ENCODE measurements at regions not wholly inside any gene's neighbourhood (a gene's known extent, or its start where the extent isn't known, plus 50 kb on each side); places are given as distances from the start of the nearest gene placed in this dataset.

- peaks cover 2% of the 10 kb centered on the region for H3K9me3 ChIP-seq (ENCODE audit: insufficient read depth, low read depth, low read length)
- no peak overlapping the region for H3K27ac ChIP-seq (ENCODE audit: low read depth, low read length)
- no peaks in the 10 kb centered on the region for H3K79me2 ChIP-seq (ENCODE audit: control insufficient read depth, insufficient read depth, low read length, poor library complexity)
- H2BK12ac ChIP-seq (ENCODE audit: low read length), result no peak overlapping the region
- H3K79me1 ChIP-seq (ENCODE audit: low read length), result no peaks in the 10 kb centered on the region
- no peak overlapping the region for H4K91ac ChIP-seq (ENCODE audit: low read depth, low read length)
- H2AK5ac ChIP-seq (ENCODE audit: low read length), result no peak overlapping the region
- H2BK120ac ChIP-seq (ENCODE audit: insufficient read depth, low read length, poor library complexity), result no peak overlapping the region
- no peak overlapping the region for H3K4me3 ChIP-seq (ENCODE audit: low read depth, low read length)
- no peak overlapping the region for H3K4me2 ChIP-seq (ENCODE audit: low read length)
- no peak overlapping the region for H2AFZ ChIP-seq (ENCODE audit: insufficient read depth, low read length, poor library complexity)
- no peak for DNase-seq
- no peak overlapping the region for H3K23ac ChIP-seq (ENCODE audit: low read length)
- H4K8ac ChIP-seq (ENCODE audit: low read depth, low read length), result no peak overlapping the region
- H3K36me3 ChIP-seq (ENCODE audit: control insufficient read depth in 1 of 2, insufficient read depth in 2 of 2, low read length in 2 of 2), result no peaks in the 10 kb centered on the region
- no peak overlapping the region for H2BK5ac ChIP-seq (ENCODE audit: low read depth, low read length, poor library complexity)
- no peak overlapping the region for H4K12ac ChIP-seq (ENCODE audit: low read depth, low read length)
- H3K18ac ChIP-seq (ENCODE audit: low read length), result no peak overlapping the region
- H3K4ac ChIP-seq (ENCODE audit: low read depth, low read length), result no peak overlapping the region
- H3K14ac ChIP-seq (ENCODE audit: low read length), result no peak overlapping the region
- no peaks in the 10 kb centered on the region for H3K27me3 ChIP-seq (ENCODE audit: insufficient read depth, low read length)
- no peaks in the 10 kb centered on the region for H3K4me1 ChIP-seq (ENCODE audit: control insufficient read depth in 1 of 2, insufficient read depth in 2 of 2, low read length in 2 of 2)
- no peak overlapping the region for H3K9ac ChIP-seq (ENCODE audit: low read length)
Measured at GRCh38 chr4:14792702-14793227, 209.5 kb upstream of the CPEB2 start.

- Histone ChIP-seq H2BK120ac (ENCODE audit: insufficient read depth, low read length, poor library complexity) (no peak overlapping the region), H3K9ac (ENCODE audit: low read length) (no peak overlapping the region), H4K12ac (ENCODE audit: low read depth, low read length) (no peak overlapping the region), H3K79me2 (ENCODE audit: control insufficient read depth, insufficient read depth, low read length, poor library complexity) (no peaks in the 10 kb centered on the region), H3K18ac (ENCODE audit: low read length) (no peak overlapping the region), H2BK5ac (ENCODE audit: low read depth, low read length, poor library complexity) (no peak overlapping the region), H2AFZ (ENCODE audit: insufficient read depth, low read length, poor library complexity) (no peak overlapping the region), H4K91ac (ENCODE audit: low read depth, low read length) (no peak overlapping the region), H4K8ac (ENCODE audit: low read depth, low read length) (no peak overlapping the region), H3K4ac (ENCODE audit: low read depth, low read length) (no peak overlapping the region), H3K36me3 (ENCODE audit: control insufficient read depth in 1 of 2, insufficient read depth in 2 of 2, low read length in 2 of 2) (no peaks in the 10 kb centered on the region), H2BK12ac (ENCODE audit: low read length) (no peak overlapping the region), H3K9me3 (ENCODE audit: insufficient read depth, low read depth, low read length) (peaks cover 6% of the 10 kb centered on the region), H3K27ac (ENCODE audit: low read depth, low read length) (no peak overlapping the region), H3K4me1 (ENCODE audit: control insufficient read depth in 1 of 2, insufficient read depth in 2 of 2, low read length in 2 of 2) (no peaks in the 10 kb centered on the region), H3K4me2 (ENCODE audit: low read length) (no peak overlapping the region), H3K79me1 (ENCODE audit: low read length) (no peaks in the 10 kb centered on the region), H3K27me3 (ENCODE audit: insufficient read depth, low read length) (no peaks in the 10 kb centered on the region), H3K4me3 (ENCODE audit: low read depth, low read length) (no peak overlapping the region), H3K14ac (ENCODE audit: low read length) (no peak overlapping the region), H3K23ac (ENCODE audit: low read length) (no peak overlapping the region), H2AK5ac (ENCODE audit: low read length) (no peak overlapping the region)
- WGBS (ENCODE audit: extremely low coverage, insufficient coverage, insufficient read length), result no CpG with 5 or more reads among the region's 2 CpGs
- no peak for DNase-seq
Measured at GRCh38 chr4:14800977-14801376, 201.3 kb upstream of the CPEB2 start.

GRCh38 chr4:14802596-14802995 lies 199.7 kb upstream of the CPEB2 start:
- H2AK5ac ChIP-seq (ENCODE audit: low read length), result no peak overlapping the region
- H3K79me2 ChIP-seq (ENCODE audit: control insufficient read depth, insufficient read depth, low read length, poor library complexity), result no peaks in the 10 kb centered on the region
- H3K4ac ChIP-seq (ENCODE audit: low read depth, low read length), result no peak overlapping the region
- H3K79me1 ChIP-seq (ENCODE audit: low read length), result no peaks in the 10 kb centered on the region
- no peak overlapping the region for H2AFZ ChIP-seq (ENCODE audit: insufficient read depth, low read length, poor library complexity)
- H2BK120ac ChIP-seq (ENCODE audit: insufficient read depth, low read length, poor library complexity), result no peak overlapping the region
- H4K8ac ChIP-seq (ENCODE audit: low read depth, low read length), result no peak overlapping the region
- no peak overlapping the region for H3K9ac ChIP-seq (ENCODE audit: low read length)
- H3K4me1 ChIP-seq (ENCODE audit: control insufficient read depth in 1 of 2, insufficient read depth in 2 of 2, low read length in 2 of 2), result no peaks in the 10 kb centered on the region
- no peak overlapping the region for H4K12ac ChIP-seq (ENCODE audit: low read depth, low read length)
- no peak overlapping the region for H2BK12ac ChIP-seq (ENCODE audit: low read length)
- no peak overlapping the region for H4K91ac ChIP-seq (ENCODE audit: low read depth, low read length)
- DNase-seq, result no peak
- H3K27me3 ChIP-seq (ENCODE audit: insufficient read depth, low read length), result no peaks in the 10 kb centered on the region
- H3K23ac ChIP-seq (ENCODE audit: low read length), result no peak overlapping the region
- no peak overlapping the region for H2BK5ac ChIP-seq (ENCODE audit: low read depth, low read length, poor library complexity)
- WGBS (ENCODE audit: extremely low coverage, insufficient coverage, insufficient read length), result no CpG with 5 or more reads among the region's 2 CpGs
- no peak overlapping the region for H3K18ac ChIP-seq (ENCODE audit: low read length)
- H3K36me3 ChIP-seq (ENCODE audit: control insufficient read depth in 1 of 2, insufficient read depth in 2 of 2, low read length in 2 of 2), result no peaks in the 10 kb centered on the region
- no peak overlapping the region for H3K4me2 ChIP-seq (ENCODE audit: low read length)
- H3K27ac ChIP-seq (ENCODE audit: low read depth, low read length), result no peak overlapping the region
- H3K14ac ChIP-seq (ENCODE audit: low read length), result no peak overlapping the region
- no peak overlapping the region for H3K4me3 ChIP-seq (ENCODE audit: low read depth, low read length)
- peaks cover 6% of the 10 kb centered on the region for H3K9me3 ChIP-seq (ENCODE audit: insufficient read depth, low read depth, low read length)

GRCh38 chr4:14807856-14808255 lies 194.4 kb upstream of the CPEB2 start:
- Histone ChIP-seq H3K9me3 (ENCODE audit: insufficient read depth, low read depth, low read length) (no peaks in the 10 kb centered on the region), H3K27me3 (ENCODE audit: insufficient read depth, low read length) (no peaks in the 10 kb centered on the region), H3K36me3 (ENCODE audit: control insufficient read depth in 1 of 2, insufficient read depth in 2 of 2, low read length in 2 of 2) (no peaks in the 10 kb centered on the region), H4K91ac (ENCODE audit: low read depth, low read length) (no peak overlapping the region), H2AFZ (ENCODE audit: insufficient read depth, low read length, poor library complexity) (no peak overlapping the region), H3K79me2 (ENCODE audit: control insufficient read depth, insufficient read depth, low read length, poor library complexity) (no peaks in the 10 kb centered on the region), H2BK5ac (ENCODE audit: low read depth, low read length, poor library complexity) (no peak overlapping the region), H3K4me2 (ENCODE audit: low read length) (no peak overlapping the region), H3K79me1 (ENCODE audit: low read length) (no peaks in the 10 kb centered on the region), H3K14ac (ENCODE audit: low read length) (no peak overlapping the region), H3K4ac (ENCODE audit: low read depth, low read length) (no peak overlapping the region), H2AK5ac (ENCODE audit: low read length) (no peak overlapping the region), H3K27ac (ENCODE audit: low read depth, low read length) (no peak overlapping the region), H3K4me1 (ENCODE audit: control insufficient read depth in 1 of 2, insufficient read depth in 2 of 2, low read length in 2 of 2) (no peaks in the 10 kb centered on the region), H3K18ac (ENCODE audit: low read length) (no peak overlapping the region), H3K4me3 (ENCODE audit: low read depth, low read length) (no peak overlapping the region), H4K12ac (ENCODE audit: low read depth, low read length) (no peak overlapping the region), H4K8ac (ENCODE audit: low read depth, low read length) (no peak overlapping the region), H3K9ac (ENCODE audit: low read length) (no peak overlapping the region), H3K23ac (ENCODE audit: low read length) (no peak overlapping the region), H2BK120ac (ENCODE audit: insufficient read depth, low read length, poor library complexity) (no peak overlapping the region), H2BK12ac (ENCODE audit: low read length) (no peak overlapping the region)
- no peak for DNase-seq
- no CpG with 5 or more reads among the region's 4 CpGs for WGBS (ENCODE audit: extremely low coverage, insufficient coverage, insufficient read length)

Measured in trophoblast cell (in vitro differentiated cells and primary cell).